Right kidney (tissue), 1 donor: ENCODE measurements at regions not wholly inside any gene's neighbourhood (a gene's known extent, or its start where the extent isn't known, plus 50 kb on each side); places are given as distances from the start of the nearest gene placed in this dataset.
"Not testable (repeated sequence)": the region's sequence is repeated elsewhere in the genome, so short reads cannot be mapped to it uniquely, and the experiment has no call there.

Experiments
- DNase-seq: peaks from one replicate; pipeline ENCODE4 v3.0.0-alpha.2; 2016

- DNase-seq: not testable (repeated sequence)
Observed at GRCh38 chr1:206256935-206257334, 53.6 kb downstream of the SRGAP2 start.

DNA sequence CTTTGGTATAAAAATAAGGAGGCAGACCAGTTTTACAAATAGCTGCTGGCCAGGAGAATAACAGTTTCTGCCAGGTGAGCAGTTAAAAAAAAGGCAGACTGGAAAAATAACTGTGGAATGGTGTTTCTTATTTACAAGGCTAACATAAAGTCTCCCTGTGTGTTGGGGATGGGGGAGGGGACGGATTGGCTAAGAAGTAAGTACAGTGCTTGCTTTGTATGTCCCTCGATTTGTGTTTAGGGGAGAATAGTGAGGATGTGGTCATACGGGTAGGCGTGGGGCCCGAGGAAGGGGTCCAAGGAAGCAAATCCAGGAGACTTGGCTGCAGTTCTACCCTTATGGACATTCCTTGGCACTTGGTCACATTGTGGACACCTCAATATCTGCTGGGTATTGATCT is 58.1 kb downstream of the SRGAP2 start:
- not testable (repeated sequence) for DNase-seq

DNA sequence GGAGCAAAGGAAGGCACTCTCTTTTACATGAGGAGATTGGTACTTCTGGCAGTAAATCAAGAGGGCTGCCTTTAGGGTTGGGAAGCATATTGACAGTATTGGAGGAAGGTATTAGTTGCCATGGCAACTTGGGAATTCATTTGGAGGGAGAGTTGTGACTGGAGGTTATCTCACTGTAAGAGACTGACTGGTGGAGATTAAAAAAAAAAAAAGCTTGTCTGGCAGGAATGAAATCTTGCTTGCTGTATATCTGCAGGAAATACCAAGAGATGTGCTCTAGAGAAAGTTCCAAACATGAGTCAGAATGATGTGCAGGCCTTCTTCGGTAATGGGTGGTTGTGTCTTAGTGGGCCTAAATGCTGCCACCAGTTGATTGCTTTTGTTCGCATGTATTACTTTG is 59.1 kb downstream of the SRGAP2 start:
- not testable (repeated sequence) for DNase-seq

GRCh38 chr1:206264916-206265315 is 61.6 kb downstream of the SRGAP2 start:
- not testable (repeated sequence) for DNase-seq

GRCh38 chr1:206271153-206271552 is 67.8 kb downstream of the SRGAP2 start:
- not testable (repeated sequence) for DNase-seq

GRCh38 chr1:206273104-206273503 is 69.8 kb downstream of the SRGAP2 start:
- not testable (repeated sequence) for DNase-seq

DNA sequence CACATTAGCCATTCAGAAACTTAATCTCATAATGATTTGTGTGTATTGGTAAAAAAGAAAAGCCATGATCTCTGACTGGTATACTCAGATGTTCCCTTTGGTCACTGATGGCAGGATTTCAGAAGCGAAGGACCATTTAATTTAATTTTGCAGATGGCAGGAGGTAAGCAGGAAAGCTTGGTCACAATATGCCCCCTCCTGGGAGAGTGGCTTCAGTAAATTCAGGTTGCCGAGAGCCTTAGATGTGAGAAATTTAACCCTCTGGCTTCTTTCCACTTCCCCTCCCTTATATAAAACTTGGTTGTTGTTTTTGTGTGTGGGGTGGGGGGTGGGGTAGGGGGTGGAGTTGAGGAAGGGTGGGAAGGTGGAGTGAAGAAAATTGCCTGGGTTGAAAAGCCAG is 72.8 kb downstream of the SRGAP2 start:
- not testable (repeated sequence) for DNase-seq

- DNase-seq: not testable (repeated sequence)
Observed at GRCh38 chr1:206278683-206279082, 75.3 kb downstream of the SRGAP2 start.

DNA sequence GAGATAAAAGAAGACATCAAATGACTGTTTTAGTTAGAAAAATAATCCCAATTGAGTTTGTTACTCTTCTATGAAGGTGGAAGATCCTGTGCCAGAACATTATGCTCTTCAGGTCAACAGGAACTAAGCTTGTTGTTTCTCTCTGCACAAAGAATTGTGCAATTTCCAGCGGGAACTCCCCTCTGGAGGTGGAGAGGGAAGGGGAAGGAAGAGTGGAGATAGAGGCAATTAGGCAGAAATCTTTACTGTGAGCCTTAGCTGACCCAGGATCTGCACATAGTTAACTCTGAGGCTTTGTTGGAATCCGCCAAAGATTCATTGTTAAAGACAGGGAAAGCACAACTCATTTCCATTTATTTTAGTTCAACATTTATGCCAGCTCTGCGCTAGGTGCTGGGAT is 77.3 kb downstream of the SRGAP2 start:
- not testable (repeated sequence) for DNase-seq

- DNase-seq: not testable (repeated sequence)
Observed at GRCh38 chr1:206281912-206282654, 78.7 kb downstream of the SRGAP2 start.

DNA sequence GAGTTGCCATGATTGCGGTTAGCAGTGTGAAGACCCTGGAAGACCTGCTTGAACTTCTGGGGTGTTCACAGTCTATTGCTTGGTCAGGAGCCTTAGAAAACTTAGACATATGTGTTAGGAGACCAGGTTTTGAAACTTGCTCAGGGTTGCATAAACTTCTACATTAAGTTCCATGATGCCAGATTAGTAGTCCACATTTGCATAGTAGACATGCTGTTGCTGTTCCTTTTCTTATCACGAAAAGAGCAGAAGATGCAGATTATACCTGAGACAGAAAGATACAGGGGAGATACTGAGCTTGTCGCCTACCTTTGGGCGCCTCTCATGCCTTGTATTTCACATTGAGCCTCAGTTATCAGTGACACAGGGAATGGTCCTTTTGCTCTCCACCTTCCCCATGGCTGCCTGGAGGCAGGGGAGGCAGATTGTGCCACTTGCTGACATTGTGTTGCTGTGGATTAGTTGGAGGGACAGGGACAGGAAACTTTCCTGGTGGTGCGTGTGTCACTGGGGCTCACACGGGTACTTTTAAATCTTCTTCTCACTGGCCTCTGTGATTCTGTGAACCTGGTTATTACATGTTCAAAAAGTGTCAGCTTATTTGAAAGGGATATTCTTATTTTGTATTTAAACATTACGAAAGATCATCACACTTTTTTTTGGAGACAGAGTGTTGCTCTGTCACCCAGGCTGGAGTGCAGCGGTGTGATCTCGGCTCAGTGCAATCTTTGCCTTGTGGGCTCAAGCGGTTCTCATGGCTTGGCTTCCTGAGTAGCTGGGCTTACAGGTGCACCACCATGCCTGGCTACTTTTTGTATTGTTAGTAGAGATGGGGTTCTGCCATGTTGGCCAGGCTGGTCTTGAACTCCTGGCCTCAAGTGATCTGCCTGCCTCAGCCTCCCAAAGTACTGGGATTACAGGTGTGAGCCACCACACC is 82.0 kb downstream of the SRGAP2 start:
- not testable (repeated sequence) for DNase-seq

DNA sequence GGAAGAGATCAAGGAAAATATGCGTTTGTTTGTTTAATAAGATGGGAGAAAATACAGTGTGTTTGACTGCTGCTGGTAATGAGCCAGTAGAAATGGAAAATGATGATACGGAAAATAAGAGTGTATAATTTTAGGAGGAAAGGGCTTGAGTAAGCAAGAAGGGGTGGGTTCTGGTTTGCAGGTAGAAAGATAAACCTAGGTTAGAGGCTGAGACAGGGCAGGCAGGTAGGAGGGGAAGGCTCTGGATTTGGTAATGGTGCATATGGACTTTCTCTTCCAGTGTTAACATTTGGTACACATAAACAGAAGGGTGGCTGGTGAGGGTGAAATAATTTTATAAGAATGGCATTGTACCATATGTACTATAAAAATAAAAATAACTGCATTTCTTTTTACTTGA is 84.4 kb downstream of the SRGAP2 start:
- DNase-seq: not testable (repeated sequence)

DNA sequence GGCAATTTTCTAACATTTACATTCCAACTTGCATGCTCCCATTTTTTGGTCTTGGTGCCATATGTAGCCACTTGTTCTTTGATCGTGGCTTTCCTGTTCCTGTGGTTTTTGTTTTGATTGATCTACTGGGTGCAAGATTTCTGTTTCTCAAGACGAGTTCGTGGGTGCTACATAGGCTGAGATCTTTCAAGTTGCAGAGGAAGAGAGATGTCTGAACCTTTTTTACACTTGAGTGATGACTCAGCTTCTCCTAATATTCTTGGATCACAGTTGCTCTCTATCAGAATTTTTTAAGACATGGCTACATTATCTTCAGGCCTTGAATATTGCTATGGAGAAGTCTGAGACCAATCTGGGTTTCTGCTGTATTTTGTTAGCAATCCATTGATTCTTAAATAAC is 85.1 kb downstream of the SRGAP2 start:
- DNase-seq: not testable (repeated sequence)

DNA sequence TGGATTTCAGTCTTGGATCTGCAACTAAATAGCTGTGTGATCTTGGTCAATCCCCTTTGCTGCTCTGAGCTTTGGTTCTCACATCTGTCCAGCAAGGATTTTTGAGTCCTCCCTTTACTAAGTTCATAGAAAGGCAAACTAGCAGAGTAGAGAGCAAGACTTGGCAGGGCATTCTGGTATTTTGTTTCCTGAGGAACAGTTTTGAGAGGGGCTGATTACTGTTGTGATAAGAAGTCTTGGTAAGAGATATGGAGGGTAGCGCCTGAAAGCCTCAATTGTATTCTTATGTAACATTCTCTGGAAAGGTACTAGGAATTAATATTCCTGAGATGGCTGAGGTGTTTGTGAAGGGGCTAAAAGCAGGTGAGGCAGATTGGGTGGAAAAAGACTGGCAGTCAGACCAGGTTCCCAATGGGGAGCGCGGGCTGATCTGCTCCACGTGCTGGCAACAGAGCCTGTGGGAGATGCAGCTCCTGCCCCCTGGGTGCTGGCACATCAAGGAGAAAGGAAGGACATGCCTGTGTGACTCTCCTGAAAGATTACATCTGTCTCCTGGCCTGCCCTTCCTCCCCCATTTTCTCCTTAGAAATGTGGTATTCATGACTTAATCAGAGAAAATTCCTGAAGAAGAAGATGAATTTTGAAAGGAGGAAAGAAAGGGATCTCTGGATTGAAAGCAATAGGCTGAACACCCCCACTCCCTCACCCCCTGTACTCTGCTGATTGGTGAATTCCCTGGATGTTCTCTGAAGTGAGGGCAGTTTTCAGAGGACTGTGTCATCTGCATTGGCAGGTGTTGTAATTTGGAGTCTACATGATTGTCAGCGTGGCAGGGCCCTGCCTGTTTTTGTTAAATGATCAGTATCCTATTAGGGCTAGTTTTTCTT is 94.0 kb downstream of the SRGAP2 start:
- DNase-seq: not testable (repeated sequence)

- DNase-seq: not testable (repeated sequence)
Observed at GRCh38 chr1:206298032-206298392, 94.7 kb downstream of the SRGAP2 start.

DNA sequence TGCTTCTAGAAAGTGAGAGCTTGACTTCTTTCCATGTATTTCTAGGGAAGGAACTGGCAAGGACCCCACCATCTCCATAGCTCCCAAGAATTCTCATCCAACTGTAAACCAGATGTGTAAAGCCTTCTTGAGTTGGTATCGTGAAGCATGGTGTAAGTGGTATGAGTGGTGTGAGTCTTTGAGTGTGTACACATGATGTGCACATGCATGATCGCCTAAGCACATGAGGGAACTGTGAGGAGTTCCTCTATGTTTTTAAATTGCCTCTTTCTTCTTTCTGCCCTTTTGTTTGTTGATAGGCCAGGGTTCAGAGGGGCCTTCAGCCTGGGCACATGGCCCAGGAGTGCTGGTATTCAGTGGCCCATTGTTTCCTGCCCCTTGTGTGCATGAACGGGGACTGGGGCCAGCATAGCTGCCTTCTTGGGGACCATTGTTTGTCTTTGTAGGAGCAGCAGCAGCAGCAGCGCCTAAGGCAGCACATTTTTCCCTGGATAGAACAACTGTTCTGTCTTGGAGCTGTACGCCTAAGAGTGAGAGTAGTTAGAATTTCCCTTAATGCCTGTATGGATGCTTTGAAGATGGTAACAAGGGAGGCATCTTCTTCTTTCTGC is 95.9 kb downstream of the SRGAP2 start:
- DNase-seq: not testable (repeated sequence)

DNA sequence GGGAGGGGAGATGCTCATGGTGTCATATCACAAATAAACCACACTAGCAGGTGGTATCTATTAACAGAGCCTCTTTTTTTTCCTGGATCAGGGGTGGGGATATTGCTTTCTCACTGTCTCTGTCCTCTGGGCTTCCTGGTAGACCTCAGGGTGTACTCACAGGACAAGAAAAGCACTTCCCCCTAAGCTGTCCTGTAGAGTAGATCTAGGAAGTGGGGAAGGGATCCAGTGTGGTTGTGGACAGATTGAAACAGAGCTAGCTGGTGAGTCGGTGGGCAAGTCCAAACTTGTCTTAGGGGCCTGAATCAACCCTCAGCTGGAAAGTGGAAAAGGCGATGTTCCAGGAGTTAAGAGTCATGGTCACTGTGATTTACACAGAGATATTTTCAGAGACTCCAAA is 96.6 kb downstream of the SRGAP2 start:
- not testable (repeated sequence) for DNase-seq

DNA sequence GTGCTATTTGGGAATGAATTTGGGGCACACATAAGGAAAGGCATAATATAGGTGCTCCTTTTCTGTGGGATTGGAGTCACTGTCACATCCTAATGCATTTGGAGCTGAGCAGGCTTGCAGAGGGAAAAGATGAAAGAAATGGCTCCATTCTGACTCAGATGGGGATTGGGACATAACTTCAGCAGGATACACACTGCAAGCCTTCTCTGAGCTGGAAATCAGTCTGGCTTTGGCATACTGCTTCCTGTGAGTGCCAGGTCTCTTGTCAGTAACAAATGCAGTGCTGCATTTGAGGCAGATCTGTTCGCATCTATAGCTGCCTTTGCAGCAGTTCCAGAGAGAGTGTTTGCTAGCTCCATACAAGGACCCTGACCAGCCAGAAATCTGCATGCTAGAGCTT is 98.7 kb downstream of the SRGAP2 start:
- DNase-seq: not testable (repeated sequence)

- not testable (repeated sequence) for DNase-seq
Observed at GRCh38 chr1:206307442-206307841, 104.1 kb downstream of the SRGAP2 start.

DNA sequence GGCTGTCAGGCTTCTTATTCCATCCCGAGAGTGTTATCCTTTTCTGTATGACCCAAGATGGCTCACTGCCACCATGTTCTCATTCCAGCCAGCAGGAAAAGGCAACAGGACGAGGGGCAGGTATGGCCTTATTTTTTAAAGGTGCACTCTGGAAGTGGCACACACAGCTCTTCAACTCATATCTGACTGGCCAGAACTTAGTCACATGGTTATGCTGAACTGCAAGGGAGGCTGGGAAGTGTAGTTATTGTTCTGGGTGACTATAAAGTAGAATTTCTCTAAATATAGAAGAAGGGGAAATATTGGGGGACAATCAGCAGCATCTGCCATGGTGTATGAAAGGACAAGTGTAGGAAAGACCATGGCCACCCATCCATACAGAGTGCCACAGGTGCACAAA is 107.6 kb downstream of the SRGAP2 start:
- not testable (repeated sequence) for DNase-seq

GRCh38 chr1:206311611-206312273 is 108.4 kb downstream of the SRGAP2 start:
- DNase-seq: not testable (repeated sequence)
